Erythroblast (primary cell): ENCODE measurements at regions not wholly inside any gene's neighbourhood (a gene's known extent, or its start where the extent isn't known, plus 50 kb on each side); places are given as distances from the start of the nearest gene placed in this dataset.

Experiments
- GATA1 ChIP-seq: IDR thresholded peaks from 2 replicates; pipeline ENCODE4 v1.6.1; 2011; ENCODE audit warnings: low read depth, mild to moderate bottlenecking, control low read depth, low read length, moderate library complexity
- POLR2A ChIP-seq: IDR thresholded peaks from 2 replicates; pipeline ENCODE4 v1.6.1; 2011; ENCODE audit warnings: mild to moderate bottlenecking, low read length

DNA sequence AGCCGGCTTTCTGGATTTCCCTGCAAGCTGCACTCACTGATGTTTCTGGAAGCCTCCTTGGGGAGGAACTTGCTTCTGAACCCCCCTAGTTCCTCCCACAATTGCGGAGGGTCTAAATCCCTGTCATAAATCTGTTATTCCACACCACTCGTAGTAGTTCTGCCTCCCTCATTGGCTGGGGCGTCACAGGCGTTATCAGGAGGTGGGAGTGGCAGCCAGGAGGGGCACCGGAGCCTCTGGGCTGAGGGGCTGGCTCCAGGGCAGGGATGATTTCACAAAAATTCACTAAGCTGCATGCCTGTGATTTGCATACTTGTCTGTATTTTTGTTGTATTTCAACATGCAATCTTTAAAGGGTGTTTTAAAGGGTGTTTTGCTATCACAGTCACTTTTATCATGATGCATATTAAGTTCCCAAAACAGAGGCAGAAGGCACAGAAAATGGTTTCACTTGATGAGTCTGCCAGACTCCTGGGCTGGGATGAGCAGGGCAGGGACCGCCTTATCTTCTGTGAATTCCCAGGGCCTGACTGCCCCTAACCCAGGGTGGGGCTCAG lies 176.2 kb upstream of the FOXF1 start:
- TF ChIP-seq POLR2A (no peak), GATA1 (no peak)
